ENCODE measurements at regions not wholly inside any gene's neighbourhood (a gene's known extent, or its start where the extent isn't known, plus 50 kb on each side); places are given as distances from the start of the nearest gene placed in this dataset.

- DNase-seq = no peak
These were observed 381.2 kb upstream of the IRX1 start for GRCh38 chr5:3214396-3214795.

GRCh38 chr5:3212869-3213268 is 382.8 kb upstream of the IRX1 start:
- H3K4me3 Mint-ChIP-seq = no peak overlapping the region
- no peaks in the 10 kb centered on the region for H3K4me1 Mint-ChIP-seq (ENCODE audit: low read depth)
- no peaks in the 10 kb centered on the region for H3K27me3 Mint-ChIP-seq (ENCODE audit: insufficient read depth)
- H3K27ac Mint-ChIP-seq = no peak overlapping the region
- no peak for DNase-seq
- H3K36me3 Mint-ChIP-seq (ENCODE audit: low read depth) = no peaks in the 10 kb centered on the region
- peaks cover 34% of the 10 kb centered on the region for H3K9me3 Mint-ChIP-seq
- no peak for TF ChIP-seq CTCF (IDR thresholded peaks at IDR 0.05)

More at GRCh38 chr5:3214396-3214795, 381.2 kb upstream of the IRX1 start:
- no peaks in the 10 kb centered on the region for H3K36me3 Mint-ChIP-seq (ENCODE audit: low read depth)
- no peaks in the 10 kb centered on the region for H3K27me3 Mint-ChIP-seq (ENCODE audit: insufficient read depth)
- peaks cover 37% of the 10 kb centered on the region for H3K9me3 Mint-ChIP-seq
- H3K4me1 Mint-ChIP-seq (ENCODE audit: low read depth) = no peaks in the 10 kb centered on the region
- no peak overlapping the region for H3K4me3 Mint-ChIP-seq
- no peak overlapping the region for H3K27ac Mint-ChIP-seq
- no peak for TF ChIP-seq CTCF (IDR thresholded peaks at IDR 0.05)

GRCh38 chr5:3210531-3210930 is 385.1 kb upstream of the IRX1 start:
- Mint-ChIP-seq H3K36me3 (ENCODE audit: low read depth) (peaks cover 2% of the 10 kb centered on the region; the same call in 1 of the 2 replicates), H3K4me3 (no peak overlapping the region), H3K27me3 (ENCODE audit: insufficient read depth) (no peaks in the 10 kb centered on the region), H3K4me1 (ENCODE audit: low read depth) (no peaks in the 10 kb centered on the region), H3K27ac (no peak overlapping the region), H3K9me3 (peaks cover 37% of the 10 kb centered on the region)
- TF ChIP-seq CTCF (IDR thresholded peaks at IDR 0.05) = no peak
- DNase-seq = no peak

GRCh38 chr5:3209918-3210317 is 385.7 kb upstream of the IRX1 start:
- peaks cover 41% of the 10 kb centered on the region for H3K9me3 Mint-ChIP-seq
- H3K36me3 Mint-ChIP-seq (ENCODE audit: low read depth) = peaks cover 8% of the 10 kb centered on the region
- TF ChIP-seq CTCF (IDR thresholded peaks at IDR 0.05) = no peak
- no peaks in the 10 kb centered on the region for H3K4me1 Mint-ChIP-seq (ENCODE audit: low read depth)
- DNase-seq = no peak
- no peak overlapping the region for H3K4me3 Mint-ChIP-seq
- H3K27me3 Mint-ChIP-seq (ENCODE audit: insufficient read depth) = peaks cover 2% of the 10 kb centered on the region; the same call in 1 of the 2 replicates
- no peak overlapping the region for H3K27ac Mint-ChIP-seq

GRCh38 chr5:3202570-3202969 is 393.1 kb upstream of the IRX1 start:
- Mint-ChIP-seq H3K4me3 (no peak overlapping the region), H3K36me3 (ENCODE audit: low read depth) (peaks cover 19% of the 10 kb centered on the region), H3K9me3 (peaks cover 61% of the 10 kb centered on the region), H3K27me3 (ENCODE audit: insufficient read depth) (peaks cover 2% of the 10 kb centered on the region; the same call in 1 of the 2 replicates), H3K27ac (no peak overlapping the region), H3K4me1 (ENCODE audit: low read depth) (no peaks in the 10 kb centered on the region)
- DNase-seq = no peak
- no peak for TF ChIP-seq CTCF (IDR thresholded peaks at IDR 0.05)

- no peak for DNase-seq
- no peak overlapping the region for H3K4me3 Mint-ChIP-seq
- H3K27ac Mint-ChIP-seq = no peak overlapping the region
- no peaks in the 10 kb centered on the region for H3K4me1 Mint-ChIP-seq (ENCODE audit: low read depth)
- peaks cover 2% of the 10 kb centered on the region; the same call in 1 of the 2 replicates for H3K27me3 Mint-ChIP-seq (ENCODE audit: insufficient read depth)
- no peak for TF ChIP-seq CTCF (IDR thresholded peaks at IDR 0.05)
- peaks cover 56% of the 10 kb centered on the region for H3K9me3 Mint-ChIP-seq
- H3K36me3 Mint-ChIP-seq (ENCODE audit: low read depth) = peaks cover 19% of the 10 kb centered on the region
These were observed 393.7 kb upstream of the IRX1 start for GRCh38 chr5:3201941-3202340.

Data from HFFc6 (cell line).